GM23338 (cell line): ENCODE measurements at regions not wholly inside any gene's neighbourhood (a gene's known extent, or its start where the extent isn't known, plus 50 kb on each side); places are given as distances from the start of the nearest gene placed in this dataset.

ENCODE experiments used
- CREB1 ChIP-seq: fragments of 250-450 bp; sonication (Bioruptor Pico); IDR thresholded peaks from 2 replicates; pipeline ENCODE4 v1.5.0; 2020; ENCODE audit warnings: low read depth, mild to moderate bottlenecking, moderate library complexity
- EZH2 ChIP-seq: fragments of 200-600 bp; sonication (generic); IDR thresholded peaks from one replicate; pipeline ENCODE4 v1.8.0; 2017; ENCODE audit warnings: antibody characterized with exemption, mild to moderate bottlenecking, low read depth; ENCODE audit not compliant: unreplicated experiment
- EZH2phosphoT487 ChIP-seq: fragments of 200-600 bp; sonication (generic); IDR thresholded peaks from one replicate; pipeline ENCODE4 v1.8.1; 2018; ENCODE audit warnings: antibody characterized with exemption; ENCODE audit not compliant: unreplicated experiment
- JUNB ChIP-seq: IDR thresholded peaks from one replicate; pipeline ENCODE4 v1.6.1; 2016; ENCODE audit warnings: antibody characterized with exemption; ENCODE audit not compliant: unreplicated experiment
- POLR2AphosphoS5 ChIP-seq: IDR thresholded peaks from 2 replicates; pipeline ENCODE4 v1.6.1; 2016; ENCODE audit warnings: antibody characterized with exemption, low read depth
- STAT1 ChIP-seq: IDR thresholded peaks from one replicate; pipeline ENCODE4 v1.6.1; 2016; ENCODE audit warnings: antibody characterized with exemption; ENCODE audit not compliant: unreplicated experiment
- ZNF331 ChIP-seq: fragments of 250-450 bp; sonication (Bioruptor Pico); IDR thresholded peaks from 2 replicates; pipeline ENCODE4 v1.5.0; 2020; ENCODE audit warnings: low read depth, mild to moderate bottlenecking, moderate library complexity
- TF ChIP-seq, protein P1 (sequence below), 2 experiments: fragments of 200-600 bp in 1 of 2; sonication (generic) in 1 of 2; conservative IDR thresholded peaks; 2 replicates each; pipeline versions ENCODE4 v1.5.1 to v1.6.1; 2016 to 2017; ENCODE audit warnings: antibody characterized with exemption in 2 of 2, low read depth in 2 of 2, mild to moderate bottlenecking in 2 of 2, moderate library complexity in 1 of 2
- TF ChIP-seq, protein P2 (sequence below): IDR thresholded peaks from 2 replicates; pipeline ENCODE4 v1.6.1; 2016; ENCODE audit warnings: antibody characterized with exemption
- TF ChIP-seq, protein P3 (sequence below): IDR thresholded peaks from one replicate; pipeline ENCODE4 v1.6.1; 2018; ENCODE audit warnings: antibody characterized with exemption; ENCODE audit not compliant: unreplicated experiment

DNA sequence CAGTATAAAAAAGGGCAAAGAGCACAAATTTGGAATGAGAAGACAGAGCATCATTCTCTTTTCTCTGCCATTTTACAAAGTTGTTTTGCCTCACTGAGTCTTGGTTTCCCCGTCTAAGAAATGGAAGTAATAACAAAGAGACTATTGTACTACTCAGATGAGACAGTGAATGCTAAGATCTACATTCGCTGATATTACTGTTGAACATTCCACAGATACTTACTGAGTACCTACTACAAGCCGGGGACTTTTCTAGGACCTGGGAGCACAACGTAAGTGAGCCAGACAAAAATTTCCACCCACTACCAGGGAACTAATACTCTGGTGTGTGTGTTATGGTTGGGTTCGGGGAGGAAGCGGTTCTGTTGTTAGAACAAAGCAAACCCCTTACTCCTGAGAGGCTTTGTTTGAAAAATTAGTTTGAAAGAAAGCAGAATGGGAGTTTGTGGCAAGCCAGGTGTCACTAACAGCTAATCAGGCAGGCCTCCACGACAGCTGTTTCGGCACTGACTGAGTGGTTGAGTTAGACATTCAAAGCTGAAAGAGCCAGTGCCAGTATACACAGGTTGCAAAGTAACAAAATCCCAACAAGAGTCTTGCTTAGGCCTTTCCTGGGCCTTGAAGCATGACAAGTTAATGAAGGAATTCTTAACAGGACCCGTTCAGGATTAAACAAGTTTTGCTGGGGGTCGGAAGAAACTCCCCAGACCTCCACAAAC is 458.3 kb downstream of the EDEM1 start:
- TF ChIP-seq, protein P1, sequence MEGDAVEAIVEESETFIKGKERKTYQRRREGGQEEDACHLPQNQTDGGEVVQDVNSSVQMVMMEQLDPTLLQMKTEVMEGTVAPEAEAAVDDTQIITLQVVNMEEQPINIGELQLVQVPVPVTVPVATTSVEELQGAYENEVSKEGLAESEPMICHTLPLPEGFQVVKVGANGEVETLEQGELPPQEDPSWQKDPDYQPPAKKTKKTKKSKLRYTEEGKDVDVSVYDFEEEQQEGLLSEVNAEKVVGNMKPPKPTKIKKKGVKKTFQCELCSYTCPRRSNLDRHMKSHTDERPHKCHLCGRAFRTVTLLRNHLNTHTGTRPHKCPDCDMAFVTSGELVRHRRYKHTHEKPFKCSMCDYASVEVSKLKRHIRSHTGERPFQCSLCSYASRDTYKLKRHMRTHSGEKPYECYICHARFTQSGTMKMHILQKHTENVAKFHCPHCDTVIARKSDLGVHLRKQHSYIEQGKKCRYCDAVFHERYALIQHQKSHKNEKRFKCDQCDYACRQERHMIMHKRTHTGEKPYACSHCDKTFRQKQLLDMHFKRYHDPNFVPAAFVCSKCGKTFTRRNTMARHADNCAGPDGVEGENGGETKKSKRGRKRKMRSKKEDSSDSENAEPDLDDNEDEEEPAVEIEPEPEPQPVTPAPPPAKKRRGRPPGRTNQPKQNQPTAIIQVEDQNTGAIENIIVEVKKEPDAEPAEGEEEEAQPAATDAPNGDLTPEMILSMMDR (conservative IDR thresholded peaks at IDR 0.05; ENCODE audit: low read depth in 2 of 2) = no peak
- TF ChIP-seq EZH2 = no peak
- TF ChIP-seq CREB1 (CRISPR knock-in tag) = no peak
- no peak for TF ChIP-seq POLR2AphosphoS5
- TF ChIP-seq, protein P2, sequence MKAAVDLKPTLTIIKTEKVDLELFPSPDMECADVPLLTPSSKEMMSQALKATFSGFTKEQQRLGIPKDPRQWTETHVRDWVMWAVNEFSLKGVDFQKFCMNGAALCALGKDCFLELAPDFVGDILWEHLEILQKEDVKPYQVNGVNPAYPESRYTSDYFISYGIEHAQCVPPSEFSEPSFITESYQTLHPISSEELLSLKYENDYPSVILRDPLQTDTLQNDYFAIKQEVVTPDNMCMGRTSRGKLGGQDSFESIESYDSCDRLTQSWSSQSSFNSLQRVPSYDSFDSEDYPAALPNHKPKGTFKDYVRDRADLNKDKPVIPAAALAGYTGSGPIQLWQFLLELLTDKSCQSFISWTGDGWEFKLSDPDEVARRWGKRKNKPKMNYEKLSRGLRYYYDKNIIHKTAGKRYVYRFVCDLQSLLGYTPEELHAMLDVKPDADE = no peak
- TF ChIP-seq, protein P3, sequence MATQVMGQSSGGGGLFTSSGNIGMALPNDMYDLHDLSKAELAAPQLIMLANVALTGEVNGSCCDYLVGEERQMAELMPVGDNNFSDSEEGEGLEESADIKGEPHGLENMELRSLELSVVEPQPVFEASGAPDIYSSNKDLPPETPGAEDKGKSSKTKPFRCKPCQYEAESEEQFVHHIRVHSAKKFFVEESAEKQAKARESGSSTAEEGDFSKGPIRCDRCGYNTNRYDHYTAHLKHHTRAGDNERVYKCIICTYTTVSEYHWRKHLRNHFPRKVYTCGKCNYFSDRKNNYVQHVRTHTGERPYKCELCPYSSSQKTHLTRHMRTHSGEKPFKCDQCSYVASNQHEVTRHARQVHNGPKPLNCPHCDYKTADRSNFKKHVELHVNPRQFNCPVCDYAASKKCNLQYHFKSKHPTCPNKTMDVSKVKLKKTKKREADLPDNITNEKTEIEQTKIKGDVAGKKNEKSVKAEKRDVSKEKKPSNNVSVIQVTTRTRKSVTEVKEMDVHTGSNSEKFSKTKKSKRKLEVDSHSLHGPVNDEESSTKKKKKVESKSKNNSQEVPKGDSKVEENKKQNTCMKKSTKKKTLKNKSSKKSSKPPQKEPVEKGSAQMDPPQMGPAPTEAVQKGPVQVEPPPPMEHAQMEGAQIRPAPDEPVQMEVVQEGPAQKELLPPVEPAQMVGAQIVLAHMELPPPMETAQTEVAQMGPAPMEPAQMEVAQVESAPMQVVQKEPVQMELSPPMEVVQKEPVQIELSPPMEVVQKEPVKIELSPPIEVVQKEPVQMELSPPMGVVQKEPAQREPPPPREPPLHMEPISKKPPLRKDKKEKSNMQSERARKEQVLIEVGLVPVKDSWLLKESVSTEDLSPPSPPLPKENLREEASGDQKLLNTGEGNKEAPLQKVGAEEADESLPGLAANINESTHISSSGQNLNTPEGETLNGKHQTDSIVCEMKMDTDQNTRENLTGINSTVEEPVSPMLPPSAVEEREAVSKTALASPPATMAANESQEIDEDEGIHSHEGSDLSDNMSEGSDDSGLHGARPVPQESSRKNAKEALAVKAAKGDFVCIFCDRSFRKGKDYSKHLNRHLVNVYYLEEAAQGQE = no peak
- no peak for TF ChIP-seq JUNB
- no peak for TF ChIP-seq EZH2phosphoT487
- TF ChIP-seq ZNF331 (CRISPR knock-in tag) = no peak
- TF ChIP-seq STAT1 = no peak
